GM23248 (cell line): ENCODE measurements at regions not wholly inside any gene's neighbourhood (a gene's known extent, or its start where the extent isn't known, plus 50 kb on each side); places are given as distances from the start of the nearest gene placed in this dataset.

ENCODE experiments used
- DNase-seq: peaks from one replicate; pipeline ENCODE4 v3.0.0-alpha.2; 2015
- H2AFZ ChIP-seq: fragments of 200-600 bp; sonication (generic); 2 replicates; pipeline ENCODE4 v1.6.1; 2016; ENCODE audit warnings: antibody characterized with exemption
- H3F3A ChIP-seq: fragments of 200-600 bp; sonication (generic); 2 replicates; pipeline ENCODE4 v1.6.1; 2016; ENCODE audit warnings: mild to moderate bottlenecking, antibody characterized with exemption, mixed run types; ENCODE audit not compliant: insufficient read depth
- H3K27ac ChIP-seq: fragments of 200-600 bp; sonication (generic); 2 replicates; pipeline ENCODE4 v1.5.1; 2016; ENCODE audit warnings: mild to moderate bottlenecking
- H3K27me3 ChIP-seq: fragments of 200-600 bp; sonication (generic); replicated peaks from 2 replicates; pipeline ENCODE4 v1.6.1; 2016; ENCODE audit warnings: mild to moderate bottlenecking; ENCODE audit not compliant: insufficient read depth
- H3K36me3 ChIP-seq: fragments of 200-600 bp; sonication (generic); 2 replicates; pipeline ENCODE4 v1.6.1; 2016; ENCODE audit warnings: low read depth, mild to moderate bottlenecking
- H3K4me1 ChIP-seq: fragments of 200-600 bp; sonication (generic); 2 replicates; pipeline ENCODE4 v1.6.1; 2016; ENCODE audit warnings: mild to moderate bottlenecking; ENCODE audit not compliant: insufficient read depth
- H3K4me2 ChIP-seq: fragments of 200-600 bp; sonication (generic); one replicate; pipeline ENCODE4 v1.6.1; 2016; ENCODE audit warnings: mild to moderate bottlenecking; ENCODE audit not compliant: unreplicated experiment
- H3K4me3 ChIP-seq: fragments of 200-600 bp; sonication (generic); 2 replicates; pipeline ENCODE4 v1.5.1; 2016; ENCODE audit warnings: mild to moderate bottlenecking
- H3K79me2 ChIP-seq: fragments of 200-600 bp; sonication (generic); 2 replicates; pipeline ENCODE4 v1.6.1; 2016; ENCODE audit warnings: mild to moderate bottlenecking; ENCODE audit not compliant: insufficient read depth
- H3K9ac ChIP-seq: fragments of 200-600 bp; sonication (generic); 2 replicates; pipeline ENCODE4 v1.6.1; 2016; ENCODE audit warnings: mild to moderate bottlenecking
- H3K9me2 ChIP-seq: fragments of 200-600 bp; sonication (generic); 2 replicates; pipeline ENCODE4 v1.6.1; 2016; ENCODE audit warnings: mixed run types, mild to moderate bottlenecking, moderate library complexity; ENCODE audit not compliant: insufficient read depth
- H3K9me3 ChIP-seq: fragments of 200-600 bp; sonication (generic); one replicate; pipeline ENCODE4 v1.6.1; 2017; ENCODE audit warnings: low read depth
- H4K20me1 ChIP-seq: fragments of 200-600 bp; sonication (generic); 2 replicates; pipeline ENCODE4 v1.6.0; 2016; ENCODE audit not compliant: insufficient read depth
- EZH2 ChIP-seq: fragments of 200-600 bp; sonication (generic); IDR thresholded peaks from 2 replicates; pipeline ENCODE4 v1.6.1; 2018; ENCODE audit warnings: antibody characterized with exemption, mild to moderate bottlenecking; ENCODE audit not compliant: insufficient read depth, poor library complexity, severe bottlenecking
- EZH2phosphoT487 ChIP-seq: fragments of 200-600 bp; sonication (generic); IDR thresholded peaks from 2 replicates; pipeline ENCODE4 v1.6.1; 2018; ENCODE audit warnings: antibody characterized with exemption, moderate library complexity, mild to moderate bottlenecking, low read depth; ENCODE audit not compliant: insufficient read depth
- WGBS, 2 experiments: methylation state at CpG; one replicate each; pipeline ENCODE4 v1.1.6; 2015 to 2017; ENCODE audit warnings: low lambda C conversion rate in 2 of 2, low coverage in 1 of 2; ENCODE audit errors: missing lambda C conversion rate in 2 of 2; 5-methylcytosine and 5-hydroxymethylcytosine counted together
- in situ Hi-C: fragments of 300-500 bp; cut with MboI; formaldehyde crosslinking; loops from 2 replicates; pipeline ENCODE4 v1.15.0; 2020

- Histone ChIP-seq H3K4me2 (no peak overlapping the region), H3K27ac (no peak overlapping the region), H3F3A (no peaks in the 10 kb centered on the region), H3K27me3 (0 out of 2 replicates have a peak, but pooled peaks cover 3% of the 10 kb centered on the region), H3K9me3 (no peaks in the 10 kb centered on the region), H3K79me2 (no peaks in the 10 kb centered on the region), H3K9ac (no peak overlapping the region), H3K4me1 (0 out of 2 replicates have a peak, but pooled peaks cover 7% of the 10 kb centered on the region), H4K20me1 (no peaks in the 10 kb centered on the region), H3K9me2 (no peaks in the 10 kb centered on the region), H2AFZ (no peak overlapping the region), H3K36me3 (no peaks in the 10 kb centered on the region), H3K4me3 (no peak overlapping the region)
- TF ChIP-seq EZH2phosphoT487 (no peak), EZH2 (no peak)
- 44% methylated on average over 2 of the region's 2 CpGs for WGBS, 2 experiments
- in situ Hi-C loops, result no loop called here
- no peak for DNase-seq
Observed at GRCh38 chr20:16946097-16946496, 197.9 kb downstream of the OTOR start.

GRCh38 chr20:16947479-16947878 lies 199.3 kb downstream of the OTOR start:
- in situ Hi-C loops, result no loop called here
- H2AFZ ChIP-seq, result no peak overlapping the region
- no peak overlapping the region for H3K4me3 ChIP-seq
- no peaks in the 10 kb centered on the region for H3K79me2 ChIP-seq
- 0 out of 2 replicates have a peak, but pooled peaks cover 7% of the 10 kb centered on the region for H3K4me1 ChIP-seq
- WGBS, 2 experiments, result 5 to 11% methylated on average over 2 of the region's 2 CpGs
- 0 out of 2 replicates have a peak, but pooled peaks cover 4% of the 10 kb centered on the region for H3K27me3 ChIP-seq
- no peak overlapping the region for H3K27ac ChIP-seq
- H3K36me3 ChIP-seq, result no peaks in the 10 kb centered on the region
- TF ChIP-seq EZH2 (no peak), EZH2phosphoT487 (no peak)
- H3F3A ChIP-seq, result no peaks in the 10 kb centered on the region
- H3K4me2 ChIP-seq, result no peak overlapping the region
- peak; percentile 7 for DNase-seq
- H3K9me2 ChIP-seq, result no peaks in the 10 kb centered on the region
- no peak overlapping the region for H3K9ac ChIP-seq
- no peaks in the 10 kb centered on the region for H4K20me1 ChIP-seq
- no peaks in the 10 kb centered on the region for H3K9me3 ChIP-seq

GRCh38 chr20:16951876-16952275 lies 203.7 kb downstream of the OTOR start:
- H3K9me3 ChIP-seq, result no peaks in the 10 kb centered on the region
- WGBS, 2 experiments, result 10 to 19% methylated on average over 2 of the region's 2 CpGs
- in situ Hi-C loops, result no loop called here

GRCh38 chr20:16952965-16953364 lies 204.8 kb downstream of the OTOR start:
- Histone ChIP-seq H3K9ac (no peak overlapping the region), H3K36me3 (no peaks in the 10 kb centered on the region), H3K4me2 (no peak overlapping the region), H3F3A (no peaks in the 10 kb centered on the region), H3K9me3 (no peaks in the 10 kb centered on the region), H3K79me2 (no peaks in the 10 kb centered on the region), H3K4me3 (no peak overlapping the region), H3K27ac (no peak overlapping the region), H4K20me1 (no peaks in the 10 kb centered on the region), H3K27me3 (peaks cover 8% of the 10 kb centered on the region), H3K9me2 (no peaks in the 10 kb centered on the region), H3K4me1 (no peaks in the 10 kb centered on the region), H2AFZ (no peak overlapping the region)
- TF ChIP-seq EZH2 (no peak), EZH2phosphoT487 (no peak)
- in situ Hi-C loops, result no loop called here
- DNase-seq, result no peak
- whole genome bisulfite sequencing, 2 experiments, result 4 to 6% methylated on average over 1 of the region's 1 CpG

More at GRCh38 chr20:16951876-16952275, 203.7 kb downstream of the OTOR start:
- no peaks in the 10 kb centered on the region for H4K20me1 ChIP-seq
- H3K4me1 ChIP-seq, result no peaks in the 10 kb centered on the region
- no peak overlapping the region for H3K4me2 ChIP-seq
- H3K4me3 ChIP-seq, result no peak overlapping the region
- H3K79me2 ChIP-seq, result no peaks in the 10 kb centered on the region
- H2AFZ ChIP-seq, result no peak overlapping the region
- no peaks in the 10 kb centered on the region for H3K36me3 ChIP-seq
- no peak overlapping the region for H3K27ac ChIP-seq
- no peaks in the 10 kb centered on the region for H3F3A ChIP-seq
- no peaks in the 10 kb centered on the region for H3K9me2 ChIP-seq
- H3K27me3 ChIP-seq, result peaks cover 8% of the 10 kb centered on the region
- no peak for TF ChIP-seq EZH2
- no peak for TF ChIP-seq EZH2phosphoT487
- no peak overlapping the region for H3K9ac ChIP-seq
- no peak for DNase-seq

GRCh38 chr20:16953858-16954257 lies 205.7 kb downstream of the OTOR start:
- H3K79me2 ChIP-seq, result no peaks in the 10 kb centered on the region
- H3K4me2 ChIP-seq, result no peak overlapping the region
- no peak overlapping the region for H3K4me3 ChIP-seq
- no peak overlapping the region for H2AFZ ChIP-seq
- no peaks in the 10 kb centered on the region for H4K20me1 ChIP-seq
- peaks cover 8% of the 10 kb centered on the region for H3K27me3 ChIP-seq
- H3K9me3 ChIP-seq, result no peaks in the 10 kb centered on the region
- DNase-seq, result no peak
- H3K4me1 ChIP-seq, result no peaks in the 10 kb centered on the region
- in situ Hi-C loops, result no loop called here
- TF ChIP-seq EZH2, result no peak
- TF ChIP-seq EZH2phosphoT487, result no peak
- 31 to 32% methylated on average over 4 of the region's 4 CpGs for WGBS, 2 experiments
- no peaks in the 10 kb centered on the region for H3K9me2 ChIP-seq
- H3K9ac ChIP-seq, result no peak overlapping the region
- no peaks in the 10 kb centered on the region for H3K36me3 ChIP-seq
- H3K27ac ChIP-seq, result no peak overlapping the region
- no peaks in the 10 kb centered on the region for H3F3A ChIP-seq
